ENCODE measurements at regions not wholly inside any gene's neighbourhood (a gene's known extent, or its start where the extent isn't known, plus 50 kb on each side); places are given as distances from the start of the nearest gene placed in this dataset.
"Not testable (repeated sequence)": the region's sequence is repeated elsewhere in the genome, so short reads cannot be mapped to it uniquely, and the experiment has no call there.

- Histone ChIP-seq H3K27me3 (ENCODE audit: control insufficient read depth, insufficient read depth, low read length) (no peaks in the 10 kb centered on the region), H3K36me3 (ENCODE audit: control insufficient read depth, insufficient read depth, low read length) (no peaks in the 10 kb centered on the region), H3K4me1 (ENCODE audit: control insufficient read depth, insufficient read depth, low read length) (peaks cover 6% of the 10 kb centered on the region), H3K9me3 (ENCODE audit: control insufficient read depth, low read depth, low read length) (no peaks in the 10 kb centered on the region), H3K4me3 (ENCODE audit: low read length) (no peak overlapping the region), H3K27ac (ENCODE audit: low read length) (no peak overlapping the region)
- DNase-seq: no peak
- WGBS (ENCODE audit: insufficient coverage, low lambda C conversion rate): 52% methylated on average over 3 of the region's 10 CpGs
These were observed 153.7 kb upstream of the ADCY2 start for GRCh38 chr5:7242118-7242710.

- H3K27ac ChIP-seq (ENCODE audit: low read length): no peak overlapping the region
- H3K27me3 ChIP-seq (ENCODE audit: control insufficient read depth, insufficient read depth, low read length): no peaks in the 10 kb centered on the region
- WGBS (ENCODE audit: insufficient coverage, low lambda C conversion rate): no CpG with 5 or more reads among the region's 3 CpGs
- DNase-seq: peak; percentile 64 to 67
- no peaks in the 10 kb centered on the region for H3K36me3 ChIP-seq (ENCODE audit: control insufficient read depth, insufficient read depth, low read length)
- H3K4me1 ChIP-seq (ENCODE audit: control insufficient read depth, insufficient read depth, low read length): peaks cover 6% of the 10 kb centered on the region
- H3K4me3 ChIP-seq (ENCODE audit: low read length): no peak overlapping the region
- H3K9me3 ChIP-seq (ENCODE audit: control insufficient read depth, low read depth, low read length): no peaks in the 10 kb centered on the region
These were observed 151.7 kb upstream of the ADCY2 start for GRCh38 chr5:7244208-7244607.

- no peaks in the 10 kb centered on the region for H3K27me3 ChIP-seq (ENCODE audit: control insufficient read depth, insufficient read depth, low read length)
- peak; percentile 37 to 53 for DNase-seq
- no peaks in the 10 kb centered on the region for H3K36me3 ChIP-seq (ENCODE audit: control insufficient read depth, insufficient read depth, low read length)
- H3K4me3 ChIP-seq (ENCODE audit: low read length): no peak overlapping the region
- no peaks in the 10 kb centered on the region for H3K9me3 ChIP-seq (ENCODE audit: control insufficient read depth, low read depth, low read length)
- no peak overlapping the region for H3K27ac ChIP-seq (ENCODE audit: low read length)
- peaks cover 6% of the 10 kb centered on the region for H3K4me1 ChIP-seq (ENCODE audit: control insufficient read depth, insufficient read depth, low read length)
- WGBS (ENCODE audit: insufficient coverage, low lambda C conversion rate): no CpG with 5 or more reads among the region's 2 CpGs
These were observed 150.8 kb upstream of the ADCY2 start for GRCh38 chr5:7245121-7245651.

- H3K4me1 ChIP-seq (ENCODE audit: control insufficient read depth, insufficient read depth, low read length): peaks cover 6% of the 10 kb centered on the region
- no peak for DNase-seq
These were observed 149.7 kb upstream of the ADCY2 start for GRCh38 chr5:7246287-7246686.

DNA sequence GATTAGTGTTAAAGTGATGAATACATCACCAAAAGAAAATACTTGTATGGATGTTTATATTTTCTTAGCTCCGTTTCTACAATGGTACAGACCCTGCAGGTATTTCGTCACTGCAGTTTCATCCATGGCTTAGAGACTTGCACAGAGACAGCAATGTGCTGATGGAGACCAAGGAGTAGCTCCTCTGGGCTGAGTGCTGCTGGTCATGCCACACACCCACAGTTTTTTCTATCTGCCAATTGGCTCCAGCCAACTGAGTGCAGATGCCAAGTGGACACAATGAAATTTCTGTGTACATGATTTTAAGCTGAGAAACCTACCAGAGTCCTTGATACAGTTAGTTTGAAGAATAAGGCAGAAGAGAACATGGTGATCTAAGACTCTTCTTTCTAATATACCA is 145.9 kb upstream of the ADCY2 start:
- H3K4me1 ChIP-seq (ENCODE audit: control insufficient read depth, insufficient read depth, low read length): no peaks in the 10 kb centered on the region
- no peak overlapping the region for H3K4me3 ChIP-seq (ENCODE audit: low read length)
- no peak overlapping the region for H3K27ac ChIP-seq (ENCODE audit: low read length)
- no peak for DNase-seq
- H3K27me3 ChIP-seq (ENCODE audit: control insufficient read depth, insufficient read depth, low read length): no peaks in the 10 kb centered on the region
- H3K9me3 ChIP-seq (ENCODE audit: control insufficient read depth, low read depth, low read length): no peaks in the 10 kb centered on the region
- no peaks in the 10 kb centered on the region for H3K36me3 ChIP-seq (ENCODE audit: control insufficient read depth, insufficient read depth, low read length)
- no CpG with 5 or more reads among the region's 2 CpGs for WGBS (ENCODE audit: insufficient coverage, low lambda C conversion rate)

More at GRCh38 chr5:7246287-7246686, 149.7 kb upstream of the ADCY2 start:
- Histone ChIP-seq H3K4me3 (ENCODE audit: low read length) (no peak overlapping the region), H3K36me3 (ENCODE audit: control insufficient read depth, insufficient read depth, low read length) (no peaks in the 10 kb centered on the region), H3K27ac (ENCODE audit: low read length) (no peak overlapping the region), H3K9me3 (ENCODE audit: control insufficient read depth, low read depth, low read length) (no peaks in the 10 kb centered on the region), H3K27me3 (ENCODE audit: control insufficient read depth, insufficient read depth, low read length) (no peaks in the 10 kb centered on the region)
- WGBS (ENCODE audit: insufficient coverage, low lambda C conversion rate): no CpG with 5 or more reads among the region's 1 CpG

DNA sequence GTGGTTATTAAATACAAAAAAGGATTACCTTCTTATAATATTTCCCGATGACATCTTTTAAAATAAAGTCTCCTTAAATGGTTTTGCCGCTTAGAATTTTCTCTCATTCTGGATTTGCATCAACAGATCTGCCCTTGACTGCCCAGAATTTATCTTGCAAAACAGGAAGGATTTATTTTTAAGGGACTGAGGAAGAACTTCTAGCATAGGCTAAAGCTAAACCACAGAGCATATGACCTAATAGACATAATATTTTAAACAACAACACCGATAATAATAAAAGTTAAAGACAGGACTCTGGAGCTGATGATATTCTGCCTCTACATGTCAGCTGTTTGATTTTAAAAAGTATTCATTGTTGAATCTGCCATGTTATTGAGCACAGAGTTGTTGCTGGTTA is 145.3 kb upstream of the ADCY2 start:
- no peaks in the 10 kb centered on the region for H3K36me3 ChIP-seq (ENCODE audit: control insufficient read depth, insufficient read depth, low read length)
- no peaks in the 10 kb centered on the region for H3K9me3 ChIP-seq (ENCODE audit: control insufficient read depth, low read depth, low read length)
- H3K4me3 ChIP-seq (ENCODE audit: low read length): no peak overlapping the region
- H3K27me3 ChIP-seq (ENCODE audit: control insufficient read depth, insufficient read depth, low read length): no peaks in the 10 kb centered on the region
- H3K4me1 ChIP-seq (ENCODE audit: control insufficient read depth, insufficient read depth, low read length): no peaks in the 10 kb centered on the region
- WGBS (ENCODE audit: insufficient coverage, low lambda C conversion rate): 100% methylated on average over 1 of the region's 3 CpGs
- H3K27ac ChIP-seq (ENCODE audit: low read length): no peak overlapping the region
- DNase-seq: no peak

GRCh38 chr5:7251132-7251531 is 144.8 kb upstream of the ADCY2 start:
- no peak overlapping the region for H3K27ac ChIP-seq (ENCODE audit: low read length)
- whole genome bisulfite sequencing (ENCODE audit: insufficient coverage, low lambda C conversion rate): 100% methylated on average over 1 of the region's 4 CpGs
- H3K27me3 ChIP-seq (ENCODE audit: control insufficient read depth, insufficient read depth, low read length): no peaks in the 10 kb centered on the region
- no peak for DNase-seq
- H3K4me3 ChIP-seq (ENCODE audit: low read length): no peak overlapping the region
- H3K4me1 ChIP-seq (ENCODE audit: control insufficient read depth, insufficient read depth, low read length): no peaks in the 10 kb centered on the region
- H3K36me3 ChIP-seq (ENCODE audit: control insufficient read depth, insufficient read depth, low read length): no peaks in the 10 kb centered on the region
- no peaks in the 10 kb centered on the region for H3K9me3 ChIP-seq (ENCODE audit: control insufficient read depth, low read depth, low read length)

DNA sequence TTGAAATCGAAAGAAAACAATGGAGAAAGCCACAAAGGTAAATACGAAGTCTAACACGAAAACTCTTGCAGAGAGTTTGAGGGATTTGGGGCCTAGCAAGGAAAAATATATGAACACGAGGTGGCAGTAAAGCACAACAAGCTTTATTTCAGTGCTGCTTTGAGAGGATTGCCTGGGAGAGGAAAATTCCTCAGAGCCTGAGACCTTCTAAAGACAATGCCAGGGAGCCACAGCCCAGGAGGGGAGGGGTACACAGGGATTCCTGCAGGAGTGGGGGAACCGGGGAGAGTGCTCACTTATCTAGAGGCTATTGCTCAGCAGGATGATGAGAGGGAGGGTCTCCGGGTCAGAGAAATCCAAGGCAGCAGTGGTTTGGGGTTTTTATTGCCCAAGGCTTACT is 134.9 kb upstream of the ADCY2 start:
- H3K27me3 ChIP-seq (ENCODE audit: control insufficient read depth, insufficient read depth, low read length): no peaks in the 10 kb centered on the region
- no peaks in the 10 kb centered on the region for H3K36me3 ChIP-seq (ENCODE audit: control insufficient read depth, insufficient read depth, low read length)
- no peak overlapping the region for H3K27ac ChIP-seq (ENCODE audit: low read length)
- no peaks in the 10 kb centered on the region for H3K9me3 ChIP-seq (ENCODE audit: control insufficient read depth, low read depth, low read length)
- H3K4me3 ChIP-seq (ENCODE audit: low read length): no peak overlapping the region
- H3K4me1 ChIP-seq (ENCODE audit: control insufficient read depth, insufficient read depth, low read length): no peaks in the 10 kb centered on the region
- 15% methylated on average over 4 of the region's 6 CpGs for WGBS (ENCODE audit: insufficient coverage, low lambda C conversion rate)
- DNase-seq: peak; percentile 45 to 58

- 95% methylated on average over 2 of the region's 2 CpGs for WGBS (ENCODE audit: insufficient coverage, low lambda C conversion rate)
These were observed 134.0 kb upstream of the ADCY2 start for GRCh38 chr5:7261900-7262299.

DNA sequence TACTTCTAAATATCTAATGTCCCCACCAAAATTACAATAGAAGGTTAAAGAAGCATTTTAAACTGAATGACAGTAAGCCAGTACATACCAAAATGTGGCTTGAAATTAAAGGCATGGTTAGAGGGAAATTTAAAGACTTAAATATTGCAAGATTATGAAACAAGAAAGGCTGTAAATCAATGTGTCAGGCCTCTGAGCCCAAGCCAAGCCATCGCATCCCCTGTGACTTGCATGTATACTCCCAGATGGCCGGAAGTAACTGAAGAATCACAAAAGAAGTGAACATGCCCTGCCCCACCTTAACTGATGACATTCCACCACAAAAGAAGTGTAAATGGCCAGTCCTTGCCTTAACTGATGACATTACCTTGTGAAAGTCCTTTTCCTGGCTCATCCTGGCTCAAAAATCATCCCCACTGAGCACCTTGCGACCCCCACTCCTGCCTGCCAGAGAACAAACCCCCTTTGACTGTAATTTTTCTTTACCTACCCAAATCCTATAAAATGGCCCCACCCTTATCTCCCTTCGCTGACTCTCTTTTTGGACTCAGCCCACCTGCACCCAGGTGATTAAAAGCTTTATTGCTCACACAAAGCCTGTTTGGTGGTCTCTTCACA is 132.4 kb upstream of the ADCY2 start:
- 100% methylated on average over 1 of the region's 4 CpGs for WGBS (ENCODE audit: insufficient coverage, low lambda C conversion rate)

More at GRCh38 chr5:7261900-7262299, 134.0 kb upstream of the ADCY2 start:
- Histone ChIP-seq H3K4me1 (ENCODE audit: control insufficient read depth, insufficient read depth, low read length) (no peaks in the 10 kb centered on the region), H3K36me3 (ENCODE audit: control insufficient read depth, insufficient read depth, low read length) (no peaks in the 10 kb centered on the region), H3K9me3 (ENCODE audit: control insufficient read depth, low read depth, low read length) (no peaks in the 10 kb centered on the region), H3K4me3 (ENCODE audit: low read length) (no peak overlapping the region), H3K27me3 (ENCODE audit: control insufficient read depth, insufficient read depth, low read length) (no peaks in the 10 kb centered on the region), H3K27ac (ENCODE audit: low read length) (no peak overlapping the region)
- no peak for DNase-seq

DNA sequence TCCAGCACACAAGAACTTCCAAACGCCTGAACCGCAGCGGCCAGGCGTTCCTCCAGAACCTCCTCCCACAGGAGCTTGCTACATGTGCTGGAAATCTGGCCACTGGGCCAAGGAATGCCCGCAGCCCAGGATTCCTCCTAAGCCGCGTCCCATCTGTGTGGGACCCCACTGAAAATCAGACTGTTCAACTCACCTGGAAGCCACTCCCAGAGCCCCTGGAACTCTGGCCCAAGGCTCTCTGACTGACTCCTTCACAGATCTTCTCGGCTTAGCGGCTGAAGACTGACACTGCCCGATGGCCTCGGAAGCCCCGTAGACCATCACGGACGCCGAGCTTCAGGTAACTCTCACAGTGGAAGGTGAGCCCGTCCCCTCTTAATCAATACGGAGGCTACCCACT is 130.2 kb upstream of the ADCY2 start:
- WGBS (ENCODE audit: insufficient coverage, low lambda C conversion rate): no CpG with 5 or more reads among the region's 17 CpGs
- not testable (repeated sequence) for H3K9me3 ChIP-seq (ENCODE audit: control insufficient read depth, low read depth, low read length); DNase-seq; H3K4me3 ChIP-seq (ENCODE audit: low read length); H3K36me3 ChIP-seq (ENCODE audit: control insufficient read depth, insufficient read depth, low read length); H3K4me1 ChIP-seq (ENCODE audit: control insufficient read depth, insufficient read depth, low read length); H3K27me3 ChIP-seq (ENCODE audit: control insufficient read depth, insufficient read depth, low read length); H3K27ac ChIP-seq (ENCODE audit: low read length)

More for the DNA sequence above, 132.4 kb upstream of the ADCY2 start:
- H3K4me3 ChIP-seq (ENCODE audit: low read length); H3K9me3 ChIP-seq (ENCODE audit: control insufficient read depth, low read depth, low read length); H3K4me1 ChIP-seq (ENCODE audit: control insufficient read depth, insufficient read depth, low read length); DNase-seq; H3K36me3 ChIP-seq (ENCODE audit: control insufficient read depth, insufficient read depth, low read length); H3K27me3 ChIP-seq (ENCODE audit: control insufficient read depth, insufficient read depth, low read length); H3K27ac ChIP-seq (ENCODE audit: low read length): not testable (repeated sequence)
